ENCODE measurements at regions not wholly inside any gene's neighbourhood (a gene's known extent, or its start where the extent isn't known, plus 50 kb on each side); places are given as distances from the start of the nearest gene placed in this dataset.

- H3K4me3 ChIP-seq: no peak overlapping the region
- H3K27ac ChIP-seq: no peak overlapping the region
- ATAC-seq (no peak), DNase-seq (no peak)
- no peaks in the 10 kb centered on the region for H3K27me3 ChIP-seq
- no peak for TF ChIP-seq CTCF (IDR thresholded peaks at IDR 0.05)
- no peaks in the 10 kb centered on the region for H3K36me3 ChIP-seq
- H3K9me3 ChIP-seq: no peaks in the 10 kb centered on the region
- intact Hi-C loops (cut with DNase I): no loop called here
- H3K4me1 ChIP-seq: no peaks in the 10 kb centered on the region
Observed at GRCh38 chr20:12198281-12198680, 280.6 kb downstream of the BTBD3 start.

GRCh38 chr20:12199703-12200102 lies 282.0 kb downstream of the BTBD3 start:
- Histone ChIP-seq H3K9me3 (no peaks in the 10 kb centered on the region), H3K27ac (no peak overlapping the region), H3K27me3 (no peaks in the 10 kb centered on the region), H3K4me1 (no peaks in the 10 kb centered on the region), H3K4me3 (no peak overlapping the region), H3K36me3 (no peaks in the 10 kb centered on the region)
- DNase-seq (no peak), ATAC-seq (no peak)
- intact Hi-C loops (cut with DNase I): loop anchor here in 1 of 2 donors (5.0 kb wide), 1 partner anchor 517 kb away; no protein-coding TSS in a partner anchor
- TF ChIP-seq CTCF (IDR thresholded peaks at IDR 0.05): no peak

GRCh38 chr20:12201289-12201991 lies 283.7 kb downstream of the BTBD3 start:
- H3K9me3 ChIP-seq: peaks cover 0 to 3% of the 10 kb centered on the region in 2 donors
- ATAC-seq: peak; percentile 41
- TF ChIP-seq CTCF (IDR thresholded peaks at IDR 0.05): no peak
- no peak overlapping the region for H3K27ac ChIP-seq
- H3K36me3 ChIP-seq: no peaks in the 10 kb centered on the region
- H3K4me3 ChIP-seq: no peak overlapping the region
- intact Hi-C loops (cut with DNase I): loop anchor here in 1 of 2 donors (5.0 kb wide), 1 partner anchor 519 kb away; no protein-coding TSS in a partner anchor
- no peak for DNase-seq
- H3K4me1 ChIP-seq: no peaks in the 10 kb centered on the region
- no peaks in the 10 kb centered on the region for H3K27me3 ChIP-seq

GRCh38 chr20:12203399-12203798 lies 285.7 kb downstream of the BTBD3 start:
- TF ChIP-seq CTCF (IDR thresholded peaks at IDR 0.05): no peak
- no peak for DNase-seq
- intact Hi-C loops (cut with DNase I): loop anchor here in 1 of 2 donors (5.0 kb wide), 1 partner anchor 521 kb away; no protein-coding TSS in a partner anchor

GRCh38 chr20:12203981-12204380 lies 286.3 kb downstream of the BTBD3 start:
- Histone ChIP-seq H3K27ac (no peak overlapping the region), H3K9me3 (peaks cover 0 to 3% of the 10 kb centered on the region in 2 donors), H3K4me1 (no peaks in the 10 kb centered on the region), H3K4me3 (no peak overlapping the region), H3K36me3 (no peaks in the 10 kb centered on the region), H3K27me3 (no peaks in the 10 kb centered on the region)
- DNase-seq (no peak), ATAC-seq (no peak)
- intact Hi-C loops (cut with DNase I): loop anchor here in 1 of 2 donors (5.0 kb wide), 1 partner anchor 522 kb away; no protein-coding TSS in a partner anchor
- no peak for TF ChIP-seq CTCF (IDR thresholded peaks at IDR 0.05)

More at GRCh38 chr20:12203399-12203798, 285.7 kb downstream of the BTBD3 start:
- H3K4me1 ChIP-seq: no peaks in the 10 kb centered on the region
- no peak overlapping the region for H3K27ac ChIP-seq
- peaks cover 0 to 3% of the 10 kb centered on the region in 2 donors for H3K9me3 ChIP-seq
- H3K36me3 ChIP-seq: no peaks in the 10 kb centered on the region
- H3K4me3 ChIP-seq: no peak overlapping the region
- ATAC-seq: no peak
- H3K27me3 ChIP-seq: no peaks in the 10 kb centered on the region

All from left lung (tissue), 4 donors.